ENCODE measurements at regions not wholly inside any gene's neighbourhood (a gene's known extent, or its start where the extent isn't known, plus 50 kb on each side); places are given as distances from the start of the nearest gene placed in this dataset.

DNA sequence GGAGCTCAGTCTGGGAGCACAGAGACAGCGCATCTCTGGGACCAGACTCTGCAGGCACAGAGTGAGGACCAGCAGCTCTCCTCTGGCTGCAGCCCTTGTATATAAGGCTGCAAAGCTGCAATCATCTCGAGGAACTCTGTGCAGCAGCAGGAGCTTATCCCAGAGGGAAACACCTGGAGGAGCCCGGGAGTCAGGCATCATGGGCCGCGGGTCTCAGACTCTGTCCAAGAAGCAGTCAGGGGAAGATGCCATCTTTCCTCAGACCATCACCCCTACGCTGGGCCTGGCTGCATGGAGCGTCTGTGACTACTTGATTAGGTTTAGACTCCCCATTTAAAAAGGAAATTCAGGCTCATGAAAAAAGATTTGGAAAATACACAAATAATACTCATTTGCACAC lies 122.0 kb downstream of the IRF8 start:
- Histone ChIP-seq H2AK5ac (ENCODE audit: low read depth, low read length) (no peak overlapping the region), H3K4me3 (ENCODE audit: low read length in 2 of 2) (peak overlapping the region in 1 of 2 donors; percentile 53), H2BK5ac (ENCODE audit: low read length) (no peak overlapping the region), H2BK12ac (ENCODE audit: low read length) (no peak overlapping the region), H2BK15ac (ENCODE audit: low read length) (no peak overlapping the region), H3K9me3 (replicated peaks in 1 of 2; ENCODE audit: control insufficient read depth in 2 of 2, insufficient read depth in 1 of 2, low read depth in 1 of 2, low read length in 2 of 2) (peaks cover 7 to 10% of the 10 kb centered on the region in 2 donors), H3K9ac (ENCODE audit: low read depth, low read length, poor library complexity) (no peak overlapping the region), H3K18ac (ENCODE audit: low read length) (no peak overlapping the region), H4K91ac (ENCODE audit: low read depth, low read length, poor library complexity) (no peak overlapping the region), H3K14ac (ENCODE audit: low read length) (no peak overlapping the region), H3K4me1 (ENCODE audit: control insufficient read depth in 2 of 2, insufficient read depth in 1 of 2, low read depth in 1 of 2, low read length in 2 of 2) (no peaks in the 10 kb centered on the region), H2BK120ac (ENCODE audit: low read depth, low read length) (no peak overlapping the region), H3K23ac (ENCODE audit: low read depth, low read length, poor library complexity) (no peak overlapping the region), H3K4ac (ENCODE audit: low read length) (no peak overlapping the region), H2AFZ (ENCODE audit: low read length) (no peak overlapping the region), H3K36me3 (replicated peaks in 1 of 2; ENCODE audit: control insufficient read depth in 2 of 2, insufficient read depth in 2 of 2, low read length in 2 of 2) (no peaks in the 10 kb centered on the region), H3K27ac (replicated peaks; ENCODE audit: low read length) (no peak overlapping the region), H3K79me1 (ENCODE audit: low read depth, low read length) (no peaks in the 10 kb centered on the region), H4K8ac (ENCODE audit: low read depth, low read length) (no peak overlapping the region), H3K27me3 (ENCODE audit: control insufficient read depth in 3 of 3, insufficient read depth in 3 of 3, low read depth in 1 of 3, low read length in 3 of 3) (no peaks in the 10 kb centered on the region), H3K4me2 (ENCODE audit: insufficient read depth, low read length, poor library complexity, severe bottlenecking) (no peak overlapping the region)
- DNase-seq (ENCODE audit: low spot score), result no peak
- WGBS, 2 donors (ENCODE audit: extremely low coverage in 2 of 2, insufficient read length in 2 of 2, insufficient replicate concordance in 1 of 2), result no CpG with 5 or more reads among the region's 7 CpGs

DNA sequence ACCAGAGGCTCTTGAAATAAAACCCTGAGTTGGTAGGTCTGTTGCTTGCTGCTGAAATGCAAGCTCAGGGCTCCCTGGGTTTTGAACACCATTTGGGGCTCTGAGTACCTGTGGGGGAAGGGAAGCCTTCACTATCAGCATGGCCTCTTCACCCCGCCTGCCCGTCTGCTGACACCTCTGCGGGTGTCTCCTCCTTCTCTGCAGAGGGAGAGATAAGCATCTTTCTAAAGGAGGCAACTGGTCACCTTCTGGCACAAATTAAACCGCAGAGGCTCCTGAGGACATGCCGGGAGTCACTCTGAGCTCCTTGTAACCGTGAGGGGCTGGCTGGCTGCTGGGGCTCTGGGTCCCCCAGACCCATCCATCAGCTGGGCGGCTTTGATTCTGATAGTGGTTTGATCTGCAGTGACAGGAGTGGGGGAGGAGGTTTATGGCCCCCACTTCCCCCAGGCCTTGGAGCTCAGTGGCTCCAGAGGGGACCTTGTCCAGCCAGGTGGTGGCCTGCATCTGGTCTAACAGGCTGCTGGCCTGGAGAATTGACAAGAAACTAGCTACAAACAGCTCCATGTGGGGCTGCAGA lies 123.5 kb downstream of the IRF8 start:
- no peak overlapping the region for H2BK15ac ChIP-seq (ENCODE audit: low read length)
- H3K79me1 ChIP-seq (ENCODE audit: low read depth, low read length), result no peaks in the 10 kb centered on the region
- no peak overlapping the region for H3K4me2 ChIP-seq (ENCODE audit: insufficient read depth, low read length, poor library complexity, severe bottlenecking)
- no peak overlapping the region for H2AK5ac ChIP-seq (ENCODE audit: low read depth, low read length)
- H3K23ac ChIP-seq (ENCODE audit: low read depth, low read length, poor library complexity), result no peak overlapping the region
- H3K18ac ChIP-seq (ENCODE audit: low read length), result peak overlapping the region; percentile 23
- H2AFZ ChIP-seq (ENCODE audit: low read length), result no peak overlapping the region
- no peaks in the 10 kb centered on the region for H3K4me1 ChIP-seq (ENCODE audit: control insufficient read depth in 2 of 2, insufficient read depth in 1 of 2, low read depth in 1 of 2, low read length in 2 of 2)
- H2BK12ac ChIP-seq (ENCODE audit: low read length), result no peak overlapping the region
- H3K27me3 ChIP-seq (ENCODE audit: control insufficient read depth in 3 of 3, insufficient read depth in 3 of 3, low read depth in 1 of 3, low read length in 3 of 3), result no peaks in the 10 kb centered on the region
- H3K14ac ChIP-seq (ENCODE audit: low read length), result no peak overlapping the region
- H2BK120ac ChIP-seq (ENCODE audit: low read depth, low read length), result no peak overlapping the region
- peaks cover 7 to 10% of the 10 kb centered on the region in 2 donors for H3K9me3 ChIP-seq (replicated peaks in 1 of 2; ENCODE audit: control insufficient read depth in 2 of 2, insufficient read depth in 1 of 2, low read depth in 1 of 2, low read length in 2 of 2)
- no peak overlapping the region for H3K9ac ChIP-seq (ENCODE audit: low read depth, low read length, poor library complexity)
- no CpG with 5 or more reads among the region's 7 CpGs for WGBS, 2 donors (ENCODE audit: extremely low coverage in 2 of 2, insufficient read length in 2 of 2, insufficient replicate concordance in 1 of 2)
- H3K27ac ChIP-seq (replicated peaks; ENCODE audit: low read length), result no peak overlapping the region
- DNase-seq (ENCODE audit: low spot score), result no peak
- no peak overlapping the region for H2BK5ac ChIP-seq (ENCODE audit: low read length)
- no peak overlapping the region for H4K91ac ChIP-seq (ENCODE audit: low read depth, low read length, poor library complexity)
- no peak overlapping the region for H3K4me3 ChIP-seq (ENCODE audit: low read length in 2 of 2)
- H3K36me3 ChIP-seq (replicated peaks in 1 of 2; ENCODE audit: control insufficient read depth in 2 of 2, insufficient read depth in 2 of 2, low read length in 2 of 2), result no peaks in the 10 kb centered on the region
- H4K8ac ChIP-seq (ENCODE audit: low read depth, low read length), result no peak overlapping the region
- no peak overlapping the region for H3K4ac ChIP-seq (ENCODE audit: low read length)

DNA sequence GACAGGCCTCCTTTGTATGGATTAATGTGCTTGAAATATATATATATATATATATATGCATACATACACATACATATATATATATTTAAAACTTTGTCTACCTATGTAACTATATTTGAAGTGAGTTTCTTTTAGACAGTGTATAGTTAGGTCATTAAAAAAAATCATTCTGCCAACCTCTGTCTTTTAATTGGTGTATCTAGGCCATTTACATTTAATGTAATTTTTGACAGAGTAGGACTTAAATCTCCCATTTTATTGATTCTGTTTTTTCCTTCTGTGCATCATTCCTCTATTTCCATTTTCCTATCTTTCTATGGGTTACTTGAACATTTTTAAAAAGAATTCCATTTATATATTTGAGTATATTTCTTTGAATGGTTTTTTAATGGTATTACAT lies 125.2 kb downstream of the IRF8 start:
- no peak overlapping the region for H3K18ac ChIP-seq (ENCODE audit: low read length)
- no peaks in the 10 kb centered on the region for H3K36me3 ChIP-seq (replicated peaks in 1 of 2; ENCODE audit: control insufficient read depth in 2 of 2, insufficient read depth in 2 of 2, low read length in 2 of 2)
- no peak overlapping the region for H2BK120ac ChIP-seq (ENCODE audit: low read depth, low read length)
- H3K4me2 ChIP-seq (ENCODE audit: insufficient read depth, low read length, poor library complexity, severe bottlenecking), result no peak overlapping the region
- H3K27ac ChIP-seq (replicated peaks; ENCODE audit: low read length), result no peak overlapping the region
- H3K79me1 ChIP-seq (ENCODE audit: low read depth, low read length), result no peaks in the 10 kb centered on the region
- no peaks in the 10 kb centered on the region for H3K4me1 ChIP-seq (ENCODE audit: control insufficient read depth in 2 of 2, insufficient read depth in 1 of 2, low read depth in 1 of 2, low read length in 2 of 2)
- no peak overlapping the region for H2BK5ac ChIP-seq (ENCODE audit: low read length)
- H4K91ac ChIP-seq (ENCODE audit: low read depth, low read length, poor library complexity), result no peak overlapping the region
- no peak overlapping the region for H2BK15ac ChIP-seq (ENCODE audit: low read length)
- H2BK12ac ChIP-seq (ENCODE audit: low read length), result no peak overlapping the region
- H3K4ac ChIP-seq (ENCODE audit: low read length), result no peak overlapping the region
- no peaks in the 10 kb centered on the region for H3K27me3 ChIP-seq (ENCODE audit: control insufficient read depth in 3 of 3, insufficient read depth in 3 of 3, low read depth in 1 of 3, low read length in 3 of 3)
- H4K8ac ChIP-seq (ENCODE audit: low read depth, low read length), result no peak overlapping the region
- no peak overlapping the region for H3K4me3 ChIP-seq (ENCODE audit: low read length in 2 of 2)
- DNase-seq (ENCODE audit: low spot score), result no peak
- H3K14ac ChIP-seq (ENCODE audit: low read length), result no peak overlapping the region
- H3K23ac ChIP-seq (ENCODE audit: low read depth, low read length, poor library complexity), result no peak overlapping the region
- no peak overlapping the region for H2AK5ac ChIP-seq (ENCODE audit: low read depth, low read length)
- no peak overlapping the region for H2AFZ ChIP-seq (ENCODE audit: low read length)
- no peak overlapping the region for H3K9ac ChIP-seq (ENCODE audit: low read depth, low read length, poor library complexity)
- H3K9me3 ChIP-seq (replicated peaks in 1 of 2; ENCODE audit: control insufficient read depth in 2 of 2, insufficient read depth in 1 of 2, low read depth in 1 of 2, low read length in 2 of 2), result peaks cover 7 to 10% of the 10 kb centered on the region in 2 donors

DNA sequence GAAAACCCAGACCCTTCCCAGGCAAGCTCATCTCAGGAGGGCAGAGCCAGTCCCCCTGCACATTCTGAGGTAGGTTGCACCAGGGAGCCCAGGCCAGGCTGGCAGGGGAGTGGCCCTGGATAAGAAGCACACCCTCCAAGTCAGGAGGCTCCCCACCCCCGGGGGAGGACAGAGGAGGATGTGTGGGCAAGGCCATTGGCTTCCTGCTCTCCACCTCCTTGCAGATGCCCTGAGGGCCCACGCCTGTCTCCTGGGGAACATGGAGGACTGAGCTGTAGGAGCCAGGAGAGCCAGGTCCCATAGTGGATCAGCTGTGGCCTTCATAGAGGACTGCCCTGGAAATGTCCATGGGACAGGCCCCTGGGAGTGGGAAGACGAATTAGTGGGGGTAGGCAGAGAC lies 126.7 kb downstream of the IRF8 start:
- Histone ChIP-seq H3K79me1 (ENCODE audit: low read depth, low read length) (no peaks in the 10 kb centered on the region), H3K4me2 (ENCODE audit: insufficient read depth, low read length, poor library complexity, severe bottlenecking) (no peak overlapping the region), H3K14ac (ENCODE audit: low read length) (no peak overlapping the region), H2AK5ac (ENCODE audit: low read depth, low read length) (peak overlapping the region; percentile 77), H2BK12ac (ENCODE audit: low read length) (no peak overlapping the region), H3K27me3 (ENCODE audit: control insufficient read depth in 3 of 3, insufficient read depth in 3 of 3, low read depth in 1 of 3, low read length in 3 of 3) (no peaks in the 10 kb centered on the region), H3K23ac (ENCODE audit: low read depth, low read length, poor library complexity) (no peak overlapping the region), H4K8ac (ENCODE audit: low read depth, low read length) (no peak overlapping the region), H3K4me1 (ENCODE audit: control insufficient read depth in 2 of 2, insufficient read depth in 1 of 2, low read depth in 1 of 2, low read length in 2 of 2) (no peaks in the 10 kb centered on the region), H4K91ac (ENCODE audit: low read depth, low read length, poor library complexity) (no peak overlapping the region), H3K4me3 (ENCODE audit: low read length in 2 of 2) (no peak overlapping the region), H2BK120ac (ENCODE audit: low read depth, low read length) (no peak overlapping the region), H2AFZ (ENCODE audit: low read length) (no peak overlapping the region), H2BK5ac (ENCODE audit: low read length) (no peak overlapping the region), H3K9ac (ENCODE audit: low read depth, low read length, poor library complexity) (no peak overlapping the region), H3K18ac (ENCODE audit: low read length) (no peak overlapping the region), H3K4ac (ENCODE audit: low read length) (no peak overlapping the region), H3K9me3 (replicated peaks in 1 of 2; ENCODE audit: control insufficient read depth in 2 of 2, insufficient read depth in 1 of 2, low read depth in 1 of 2, low read length in 2 of 2) (peaks cover 0 to 4% of the 10 kb centered on the region in 2 donors), H3K27ac (replicated peaks; ENCODE audit: low read length) (no peak overlapping the region), H2BK15ac (ENCODE audit: low read length) (peak overlapping the region; percentile 72), H3K36me3 (replicated peaks in 1 of 2; ENCODE audit: control insufficient read depth in 2 of 2, insufficient read depth in 2 of 2, low read length in 2 of 2) (no peaks in the 10 kb centered on the region)
- no CpG with 5 or more reads among the region's 3 CpGs for whole genome bisulfite sequencing, 2 donors (ENCODE audit: extremely low coverage in 2 of 2, insufficient read length in 2 of 2, insufficient replicate concordance in 1 of 2)
- no peak for DNase-seq (ENCODE audit: low spot score)
